LNCaP clone FGC (cell line): ENCODE measurements at regions not wholly inside any gene's neighbourhood (a gene's known extent, or its start where the extent isn't known, plus 50 kb on each side); places are given as distances from the start of the nearest gene placed in this dataset.

Experiments used
- DNase-seq: peaks from one replicate; pipeline ENCODE4 v3.0.0-alpha.2; 2011; ENCODE audit warnings: low read depth
- H3K4me3 ChIP-seq: 2 replicates; pipeline ENCODE4 v1.5.1; 2011; ENCODE audit warnings: mild to moderate bottlenecking, low read depth, low read length, control low read depth
- TF ChIP-seq, protein P1 (sequence below): IDR thresholded peaks from 2 replicates; pipeline ENCODE4 v1.5.1; 2012; ENCODE audit warnings: mild to moderate bottlenecking; ENCODE audit not compliant: control insufficient read depth, insufficient read depth; ENCODE audit errors: extremely low read depth

DNA sequence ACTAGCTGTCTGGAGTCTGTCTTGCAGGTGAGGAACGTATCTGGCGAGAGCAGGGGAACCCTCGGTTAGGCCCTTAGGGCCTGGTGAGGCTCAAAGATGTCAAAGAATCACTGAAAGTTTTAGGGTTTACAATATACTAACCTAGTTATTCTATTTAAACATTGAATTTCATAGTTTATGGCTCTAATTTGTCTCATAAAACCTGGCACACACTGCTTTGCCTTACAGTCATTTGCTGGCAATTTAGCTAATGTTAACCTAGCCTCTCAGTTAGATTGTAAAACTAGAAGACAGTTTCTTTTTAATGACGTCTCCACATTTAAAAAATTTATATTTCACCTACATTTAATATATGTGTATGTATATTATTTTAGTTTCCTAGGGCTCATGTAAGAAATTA, 89.6 kb upstream of the DOCK10 start:
- TF ChIP-seq, protein P1, sequence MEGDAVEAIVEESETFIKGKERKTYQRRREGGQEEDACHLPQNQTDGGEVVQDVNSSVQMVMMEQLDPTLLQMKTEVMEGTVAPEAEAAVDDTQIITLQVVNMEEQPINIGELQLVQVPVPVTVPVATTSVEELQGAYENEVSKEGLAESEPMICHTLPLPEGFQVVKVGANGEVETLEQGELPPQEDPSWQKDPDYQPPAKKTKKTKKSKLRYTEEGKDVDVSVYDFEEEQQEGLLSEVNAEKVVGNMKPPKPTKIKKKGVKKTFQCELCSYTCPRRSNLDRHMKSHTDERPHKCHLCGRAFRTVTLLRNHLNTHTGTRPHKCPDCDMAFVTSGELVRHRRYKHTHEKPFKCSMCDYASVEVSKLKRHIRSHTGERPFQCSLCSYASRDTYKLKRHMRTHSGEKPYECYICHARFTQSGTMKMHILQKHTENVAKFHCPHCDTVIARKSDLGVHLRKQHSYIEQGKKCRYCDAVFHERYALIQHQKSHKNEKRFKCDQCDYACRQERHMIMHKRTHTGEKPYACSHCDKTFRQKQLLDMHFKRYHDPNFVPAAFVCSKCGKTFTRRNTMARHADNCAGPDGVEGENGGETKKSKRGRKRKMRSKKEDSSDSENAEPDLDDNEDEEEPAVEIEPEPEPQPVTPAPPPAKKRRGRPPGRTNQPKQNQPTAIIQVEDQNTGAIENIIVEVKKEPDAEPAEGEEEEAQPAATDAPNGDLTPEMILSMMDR: no peak
- no peak for DNase-seq
- no peak overlapping the region for H3K4me3 ChIP-seq

DNA sequence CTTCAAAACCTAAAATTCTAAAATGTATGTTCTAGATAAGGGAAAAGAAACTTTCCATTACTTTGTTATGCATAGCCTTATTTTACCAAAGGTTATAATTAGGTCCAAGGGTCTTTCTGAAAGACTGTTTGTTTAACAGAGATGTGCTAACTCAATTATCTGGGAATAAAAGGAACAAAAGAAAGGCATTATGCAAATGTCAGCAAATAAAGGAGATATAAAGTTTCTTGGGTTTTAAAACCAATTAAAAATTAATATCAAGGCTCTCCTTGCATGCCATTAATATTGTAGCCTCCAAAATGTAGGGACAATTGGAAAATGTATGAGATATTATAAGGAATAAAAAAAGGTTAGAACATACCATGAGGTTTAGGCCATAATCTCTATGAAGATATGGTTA, 87.8 kb upstream of the DOCK10 start:
- DNase-seq: no peak
- H3K4me3 ChIP-seq: no peak overlapping the region
- TF ChIP-seq, protein P1: no peak

DNA sequence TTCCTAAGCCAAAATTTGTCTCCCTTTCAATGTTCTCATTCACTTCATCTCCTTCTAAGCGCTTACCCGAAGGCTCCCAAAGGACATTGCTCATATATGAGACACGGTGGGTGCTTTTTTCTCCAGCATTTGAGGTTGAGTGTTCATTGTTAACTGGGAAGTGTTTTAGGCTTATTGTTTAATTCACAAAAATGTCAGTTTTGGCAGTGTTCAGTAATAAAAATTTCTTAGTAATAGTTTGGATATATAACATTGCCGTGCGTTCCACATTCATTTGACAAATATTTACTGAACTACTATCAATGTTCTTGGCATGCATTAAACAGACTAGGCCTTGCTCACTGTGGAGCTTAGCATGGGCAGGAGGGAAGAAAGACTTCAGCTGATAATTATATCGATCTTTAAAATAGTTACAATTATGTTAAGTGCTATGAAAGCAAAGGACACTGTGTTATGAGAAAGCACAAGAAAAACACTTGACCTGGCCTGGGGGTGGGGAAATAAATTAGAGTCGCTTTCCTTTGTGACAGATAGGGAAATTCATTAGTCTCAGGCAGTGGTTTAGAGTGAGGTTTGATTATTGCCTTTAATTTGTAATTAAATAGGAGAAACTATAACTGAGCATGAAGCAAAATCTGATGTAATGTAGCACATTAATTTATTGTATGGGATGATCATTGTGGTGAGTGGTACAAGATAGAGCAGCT, 82.2 kb upstream of the DOCK10 start:
- H3K4me3 ChIP-seq: no peak overlapping the region
- DNase-seq: peak; percentile 36
- TF ChIP-seq, protein P1: no peak

DNA sequence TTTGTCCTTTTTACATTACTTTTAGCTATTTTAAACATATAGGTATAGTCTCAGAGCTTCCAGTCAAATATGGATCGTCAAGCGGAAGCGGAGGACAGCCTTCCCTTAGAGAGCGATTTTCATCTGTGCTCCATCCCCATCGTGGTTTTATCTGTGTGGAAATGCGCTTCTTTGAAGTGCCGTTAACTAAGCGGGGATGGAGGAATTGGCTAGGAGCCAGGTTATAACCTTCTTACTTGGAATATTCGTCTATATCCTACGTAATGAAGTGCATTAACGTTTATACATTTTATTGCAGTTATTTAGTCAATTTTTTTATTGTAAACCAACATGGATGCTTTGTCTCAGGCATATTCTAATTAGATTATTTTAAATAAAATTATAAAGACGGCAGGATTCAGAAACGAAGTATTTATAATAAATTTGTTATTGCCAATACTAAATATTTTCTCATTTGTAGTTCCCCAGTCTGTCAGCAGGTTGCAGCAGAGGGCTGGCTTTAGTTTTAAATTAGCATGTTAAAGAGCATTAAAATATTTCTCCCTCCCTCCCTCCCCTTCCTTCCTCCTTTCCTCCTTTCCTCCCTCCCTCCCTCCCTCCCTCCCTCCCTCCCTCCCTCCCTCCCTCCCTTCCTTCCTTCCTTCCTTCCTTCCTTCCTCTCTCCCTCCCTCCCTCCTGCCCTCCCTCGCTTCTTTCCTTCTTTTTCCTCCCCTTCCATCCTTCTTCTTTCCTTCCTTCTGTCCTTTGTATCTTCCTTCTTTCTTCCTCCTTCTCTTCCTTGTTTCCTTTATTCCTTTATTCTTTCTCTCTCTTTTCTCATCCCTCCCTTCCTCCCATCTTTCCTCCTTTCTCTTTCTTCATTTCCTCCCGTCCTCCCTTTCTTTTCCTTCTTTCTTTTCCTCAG, 80.6 kb upstream of the DOCK10 start:
- TF ChIP-seq, protein P1: peak; percentile 64
- peak; percentile 2 for DNase-seq
- no peak overlapping the region for H3K4me3 ChIP-seq

DNA sequence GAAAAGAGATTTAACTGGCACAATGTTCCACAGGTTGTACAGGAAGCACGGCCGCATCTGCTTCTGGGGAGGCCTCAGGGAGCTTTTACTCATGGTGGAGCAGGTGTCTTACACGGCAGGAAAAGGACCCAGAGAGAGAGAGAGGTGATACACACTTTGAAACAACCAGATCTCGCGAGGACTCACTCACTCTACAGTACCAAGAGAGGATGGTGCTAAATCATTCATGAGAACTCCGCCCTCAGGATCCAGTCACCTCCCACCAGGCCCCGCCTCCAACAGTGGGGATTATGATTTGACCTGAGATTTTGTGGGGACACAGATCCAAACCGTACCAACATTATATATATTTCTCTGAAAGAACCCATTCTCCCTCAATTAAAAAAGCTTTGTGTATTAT, 79.7 kb upstream of the DOCK10 start:
- TF ChIP-seq, protein P1: no peak
- H3K4me3 ChIP-seq: no peak overlapping the region
- no peak for DNase-seq

DNA sequence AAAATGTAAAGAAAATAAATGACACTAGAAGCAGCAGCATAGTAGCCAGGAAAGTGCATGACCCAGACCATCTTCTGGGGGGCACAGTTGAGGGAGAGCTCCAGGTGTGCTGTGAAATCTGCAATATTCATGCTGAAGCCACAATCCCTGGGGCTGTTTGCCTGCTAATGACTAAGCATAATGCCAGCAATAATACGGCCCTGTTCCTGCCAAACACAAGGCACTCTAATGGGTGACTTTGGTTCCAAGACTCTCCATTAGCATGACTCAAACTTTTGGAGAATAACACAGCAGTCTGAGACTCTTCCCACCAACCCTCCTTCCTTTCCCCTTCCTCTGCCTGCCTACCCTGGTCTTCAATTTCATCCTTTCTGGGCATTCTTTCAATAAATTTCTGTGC, 77.9 kb upstream of the DOCK10 start:
- no peak for DNase-seq
- TF ChIP-seq, protein P1: no peak
- no peak overlapping the region for H3K4me3 ChIP-seq
